Activated B cell treated with CpG ODN at 0.5 μM for 24 hours (primary cell): ENCODE measurements at regions not wholly inside any gene's neighbourhood (a gene's known extent, or its start where the extent isn't known, plus 50 kb on each side); places are given as distances from the start of the nearest gene placed in this dataset.

Source experiments
- ATAC-seq: fragments of 200-7000 bp; cut with Tn5 transposase; one replicate; pipeline ENCODE4 v1.10.0; 2021; ENCODE audit warnings: low read depth, mild to moderate bottlenecking, moderate library complexity
- CTCF ChIA-PET: fragments of 350-600 bp; sonication (Branson Sonifier 250); formaldehyde crosslinking; loops from one replicate; lab custom pipeline; 2021; ENCODE audit warnings: antibody characterized with exemption; lab: Charles Lee
- POLR2A ChIA-PET: fragments of 350-600 bp; sonication (Branson Sonifier 250); formaldehyde crosslinking; loops from one replicate; lab custom pipeline; 2021; ENCODE audit warnings: antibody characterized with exemption; lab: Charles Lee
- DNase-seq: peaks from one replicate; pipeline ENCODE4 v3.0.0; 2022
- H3K27ac Mint-ChIP-seq: one replicate; pipeline ENCODE4 v1.8.0; 2020; ENCODE audit warnings: mixed read lengths
- H3K27me3 Mint-ChIP-seq: one replicate; pipeline ENCODE4 v1.8.0; 2021; ENCODE audit warnings: mixed read lengths
- H3K36me3 Mint-ChIP-seq: one replicate; pipeline ENCODE4 v1.8.0; 2021; ENCODE audit warnings: low read depth, mixed read lengths
- H3K4me1 Mint-ChIP-seq: one replicate; pipeline ENCODE4 v1.8.0; 2021; ENCODE audit warnings: mixed read lengths
- H3K4me3 Mint-ChIP-seq: one replicate; pipeline ENCODE4 v1.8.0; 2020; ENCODE audit warnings: mild to moderate bottlenecking, mixed read lengths
- H3K9me3 Mint-ChIP-seq: one replicate; pipeline ENCODE4 v1.8.0; 2020; ENCODE audit warnings: mixed read lengths
- CTCF ChIP-seq: fragments of 200-600 bp; IDR thresholded peaks from one replicate; pipeline ENCODE4 v1.8.0; 2022; ENCODE audit warnings: antibody characterized with exemption, mild to moderate bottlenecking
- intact Hi-C: fragments of 100-400 bp; cut with micrococcal nuclease; formaldehyde crosslinking; loops from one replicate; pipeline ENCODE4 v1.15.1; 2024

DNA sequence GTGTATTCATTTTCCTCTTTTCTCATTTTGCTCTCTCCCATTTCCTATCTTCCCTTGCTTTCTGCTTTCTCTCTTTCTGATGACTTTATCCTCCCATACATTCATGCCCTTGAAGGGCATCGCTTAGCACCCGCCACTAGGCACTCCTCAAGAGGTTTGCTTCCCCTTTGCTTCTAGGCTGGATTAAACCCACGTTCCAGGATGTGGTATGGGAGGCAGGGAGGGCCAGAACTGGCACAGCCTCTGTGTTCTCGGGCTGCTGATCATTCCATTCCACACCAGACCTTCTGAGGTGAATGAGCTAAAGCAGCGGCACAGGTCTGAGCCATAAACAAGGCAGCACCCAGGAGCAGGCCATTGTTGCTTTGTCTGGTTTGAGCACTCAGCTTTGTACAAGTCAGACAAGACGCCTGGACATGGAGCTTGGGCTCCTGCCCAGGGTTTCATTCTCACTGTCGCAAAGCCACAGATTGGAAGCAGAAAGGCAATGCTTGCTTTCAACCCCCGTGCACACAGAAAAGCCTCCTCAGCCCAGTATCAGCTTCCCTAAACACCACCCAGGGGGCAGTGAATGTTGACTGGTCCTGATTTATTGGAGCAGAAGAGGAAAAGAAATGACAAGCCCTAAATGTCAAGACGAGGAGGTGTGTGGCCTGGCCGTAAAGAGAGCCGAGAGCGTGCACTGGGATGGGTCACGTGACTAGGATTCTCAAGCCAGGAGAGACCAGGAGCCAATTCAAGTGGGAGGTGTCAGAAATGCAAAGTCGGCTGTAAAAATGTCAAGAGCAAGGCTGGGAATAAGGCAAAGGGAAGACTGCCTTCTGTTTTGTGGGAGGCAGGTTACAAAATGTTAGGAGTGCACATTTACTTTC lies 218.0 kb upstream of the SERP2 start:
- no peak for TF ChIP-seq CTCF
- no peak overlapping the region for H3K4me3 Mint-ChIP-seq
- intact Hi-C loops = no loop called here
- no peaks in the 10 kb centered on the region for H3K4me1 Mint-ChIP-seq
- H3K9me3 Mint-ChIP-seq = no peaks in the 10 kb centered on the region
- peaks cover 4% of the 10 kb centered on the region for H3K27me3 Mint-ChIP-seq
- no peaks in the 10 kb centered on the region for H3K36me3 Mint-ChIP-seq
- ATAC-seq = no peak
- ChIA-PET POLR2A (no interaction called here), CTCF (no interaction called here)
- H3K27ac Mint-ChIP-seq = no peak overlapping the region
- no peak for DNase-seq

- Mint-ChIP-seq H3K4me1 (no peaks in the 10 kb centered on the region), H3K27me3 (peaks cover 4% of the 10 kb centered on the region), H3K4me3 (no peak overlapping the region), H3K27ac (no peak overlapping the region), H3K36me3 (no peaks in the 10 kb centered on the region), H3K9me3 (no peaks in the 10 kb centered on the region)
- no peak for DNase-seq
- TF ChIP-seq CTCF = no peak
- intact Hi-C loops = no loop called here
- ChIA-PET CTCF (no interaction called here), POLR2A (no interaction called here)
- ATAC-seq = no peak
Measured at GRCh38 chr13:44156294-44156658, 217.3 kb upstream of the SERP2 start.

DNA sequence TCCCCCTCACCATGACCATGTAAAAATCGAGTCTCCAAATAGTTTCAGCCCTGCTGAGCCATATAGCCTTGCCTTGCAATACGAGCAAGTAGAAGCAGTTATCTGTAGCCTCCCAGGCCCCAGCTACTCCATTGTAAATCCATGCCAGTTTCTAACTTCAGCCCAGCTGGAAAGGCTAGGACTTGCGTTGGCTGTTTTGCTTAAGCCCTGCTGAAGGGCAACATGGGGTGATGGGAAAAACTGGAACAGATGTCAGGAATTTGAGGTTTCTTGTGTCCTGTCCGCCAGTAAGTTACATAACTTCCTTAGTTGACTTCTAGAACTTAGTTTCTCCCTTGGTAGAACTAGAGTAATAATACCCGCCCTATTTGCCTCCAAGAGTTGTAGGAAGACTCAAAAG lies 216.0 kb upstream of the SERP2 start:
- no peak for ATAC-seq
- POLR2A ChIA-PET = no interaction called here
- no peaks in the 10 kb centered on the region for H3K36me3 Mint-ChIP-seq

DNA sequence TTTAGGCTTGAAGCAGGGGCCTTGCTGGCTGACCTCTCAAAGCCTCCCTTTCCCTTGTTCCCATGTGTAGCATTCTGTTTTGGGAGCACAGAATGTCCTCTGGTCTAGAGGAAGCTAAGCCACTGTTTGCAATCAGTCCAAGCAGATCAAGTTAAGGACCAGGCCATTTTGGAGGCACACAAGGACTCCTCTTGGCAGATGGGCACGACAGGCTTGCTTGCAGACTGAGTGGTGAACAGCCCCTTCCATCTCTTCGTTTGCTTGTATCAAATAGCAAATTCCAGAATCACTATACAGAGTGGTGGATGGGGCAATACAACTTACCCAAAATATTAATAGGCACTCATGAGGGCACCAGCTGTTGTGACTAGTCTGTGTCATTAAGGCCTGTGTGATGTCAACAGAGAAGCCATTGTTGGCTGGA lies 215.5 kb upstream of the SERP2 start:
- Mint-ChIP-seq H3K9me3 (no peaks in the 10 kb centered on the region), H3K27ac (no peak overlapping the region)

More for the DNA sequence above, 216.0 kb upstream of the SERP2 start:
- CTCF ChIA-PET = no interaction called here
- DNase-seq = no peak
- Mint-ChIP-seq H3K9me3 (no peaks in the 10 kb centered on the region), H3K27ac (no peak overlapping the region), H3K4me3 (no peak overlapping the region), H3K27me3 (peaks cover 4% of the 10 kb centered on the region), H3K4me1 (no peaks in the 10 kb centered on the region)
- TF ChIP-seq CTCF = no peak
- intact Hi-C loops = no loop called here

More for the DNA sequence above, 215.5 kb upstream of the SERP2 start:
- POLR2A ChIA-PET = no interaction called here
- Mint-ChIP-seq H3K4me3 (no peak overlapping the region), H3K27me3 (peaks cover 4% of the 10 kb centered on the region), H3K4me1 (no peaks in the 10 kb centered on the region), H3K36me3 (no peaks in the 10 kb centered on the region)
- ATAC-seq (no peak), DNase-seq (no peak)
- no peak for TF ChIP-seq CTCF
- CTCF ChIA-PET = no interaction called here
- intact Hi-C loops = no loop called here
